NCI-H345 treated with DMSO at 0.1 percent for 48 hours (cell line): ENCODE measurements at regions not wholly inside any gene's neighbourhood (a gene's known extent, or its start where the extent isn't known, plus 50 kb on each side); places are given as distances from the start of the nearest gene placed in this dataset.

ENCODE experiments used
- DNase-seq: peaks from one replicate; lab custom pipeline; 2025; ENCODE audit not compliant: unreplicated experiment; lab: John Stamatoyannopoulos, UW

- no peak for DNase-seq
Observed at GRCh38 chr6:141587482-141588266, 545.1 kb upstream of the GJE1 start.

DNA sequence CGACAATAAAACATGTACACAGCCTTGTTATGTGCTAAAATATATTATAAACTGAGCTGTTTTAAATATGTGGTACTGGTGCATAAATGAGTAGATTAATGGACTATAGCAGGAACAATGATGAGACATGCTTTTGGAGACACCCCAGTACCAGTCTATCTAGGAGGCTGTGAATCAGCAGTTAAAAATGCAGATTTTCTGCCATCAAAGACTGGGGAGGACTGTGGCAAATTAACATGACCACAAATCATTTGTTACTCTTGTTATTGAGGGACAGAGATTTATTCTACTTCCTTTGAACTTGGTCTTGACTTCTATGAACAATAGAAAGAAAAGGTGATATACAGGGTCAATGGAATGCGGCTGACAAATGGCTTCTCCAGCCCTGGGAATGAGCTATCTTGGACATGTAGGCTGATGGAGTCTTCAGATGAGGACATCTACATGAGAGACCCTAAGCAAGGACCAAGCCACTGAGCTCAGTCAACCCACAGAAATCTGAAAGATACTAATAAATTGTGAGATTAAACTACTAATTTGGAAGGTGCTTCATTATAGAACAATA is 551.7 kb upstream of the GJE1 start:
- no peak for DNase-seq

- DNase-seq = no peak
Observed at GRCh38 chr6:141580131-141580530, 552.6 kb upstream of the GJE1 start.

DNA sequence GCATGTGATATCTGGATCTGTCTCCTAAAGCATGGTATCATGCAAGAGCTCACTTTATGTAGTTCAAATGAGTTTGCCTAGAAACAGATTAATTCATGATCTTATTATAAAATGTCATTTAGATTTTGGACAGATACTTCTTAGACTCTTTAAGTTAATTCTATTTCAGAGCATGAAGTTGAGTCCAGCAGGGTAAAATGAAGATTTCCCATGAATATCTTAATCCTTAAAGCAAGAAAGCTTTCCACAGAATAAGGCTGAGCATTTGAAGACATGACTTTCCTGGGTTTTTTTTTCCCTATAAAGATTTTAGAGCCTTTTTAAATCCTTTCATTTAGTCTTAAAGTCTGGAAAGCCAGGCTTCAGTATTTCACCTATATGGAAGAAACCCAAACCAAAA is 556.0 kb upstream of the GJE1 start:
- DNase-seq = no peak

GRCh38 chr6:141562851-141563763 is 569.6 kb upstream of the GJE1 start:
- DNase-seq = peak; percentile 63

DNA sequence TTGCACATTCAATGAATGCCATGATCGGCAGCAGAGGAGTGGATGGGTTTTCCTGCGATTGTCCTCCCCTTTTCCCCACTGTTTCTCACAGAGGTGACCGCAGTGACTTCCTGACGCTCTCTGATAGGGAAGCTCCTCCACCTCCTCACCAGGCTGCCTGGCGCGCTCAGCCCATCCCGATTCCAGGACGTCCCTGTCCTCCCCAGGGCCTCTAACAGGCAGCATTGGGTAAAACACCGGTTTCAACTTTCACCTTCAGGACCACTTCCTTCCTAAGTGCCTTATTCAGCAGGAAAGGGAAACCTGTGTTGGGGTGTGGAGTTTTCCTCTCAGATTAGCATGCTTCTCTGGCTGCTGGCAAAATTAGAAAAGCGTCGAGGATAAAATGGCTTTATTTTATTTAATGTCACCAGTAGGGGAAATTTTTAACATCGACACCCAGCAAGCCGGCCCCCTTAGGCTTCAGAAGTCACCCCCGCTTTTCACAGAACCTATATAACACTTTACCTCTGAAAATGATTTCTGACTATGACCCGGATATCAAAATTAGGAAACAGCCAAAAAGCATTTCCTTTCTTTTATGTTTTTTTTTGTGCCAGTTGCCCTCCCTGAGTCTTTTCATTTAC is 570.4 kb upstream of the GJE1 start:
- DNase-seq = no peak

GRCh38 chr6:141561154-141561553 is 571.6 kb upstream of the GJE1 start:
- peak; percentile 18 for DNase-seq

DNA sequence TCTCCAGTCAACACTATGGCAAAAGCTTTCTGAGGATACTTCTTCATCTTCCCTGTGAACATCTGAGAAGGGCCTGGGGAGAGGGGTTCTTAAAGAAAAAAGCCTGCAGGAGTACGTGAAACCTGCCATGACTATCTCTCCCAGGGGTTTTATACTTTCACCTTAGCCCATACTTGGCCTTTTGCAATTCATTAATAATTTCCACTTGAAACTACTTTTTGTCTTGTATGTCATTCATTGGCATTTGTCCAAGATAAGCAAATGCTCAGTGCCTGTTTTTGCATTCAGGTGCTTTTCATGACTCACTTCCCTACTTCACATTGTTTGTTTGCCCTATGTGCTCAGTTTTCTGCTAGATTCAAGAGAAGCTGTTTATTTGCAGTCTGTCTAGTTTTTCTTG is 580.3 kb upstream of the GJE1 start:
- peak; percentile 94 for DNase-seq

- no peak for DNase-seq
Observed at GRCh38 chr6:141552031-141552430, 580.7 kb upstream of the GJE1 start.

GRCh38 chr6:141551318-141551717 is 581.4 kb upstream of the GJE1 start:
- no peak for DNase-seq

GRCh38 chr6:141550471-141550870 is 582.3 kb upstream of the GJE1 start:
- DNase-seq = no peak

- no peak for DNase-seq
Observed at GRCh38 chr6:141548966-141549365, 583.8 kb upstream of the GJE1 start.

- DNase-seq = no peak
Observed at GRCh38 chr6:141541581-141542324, 591.0 kb upstream of the GJE1 start.

- no peak for DNase-seq
Observed at GRCh38 chr6:141540207-141540606, 592.5 kb upstream of the GJE1 start.

GRCh38 chr6:141539617-141540016 is 593.1 kb upstream of the GJE1 start:
- peak; percentile 15 for DNase-seq

GRCh38 chr6:141532211-141532610 is 600.5 kb upstream of the GJE1 start:
- DNase-seq = no peak

- DNase-seq = no peak
Observed at GRCh38 chr6:141531040-141531439, 601.7 kb upstream of the GJE1 start.

DNA sequence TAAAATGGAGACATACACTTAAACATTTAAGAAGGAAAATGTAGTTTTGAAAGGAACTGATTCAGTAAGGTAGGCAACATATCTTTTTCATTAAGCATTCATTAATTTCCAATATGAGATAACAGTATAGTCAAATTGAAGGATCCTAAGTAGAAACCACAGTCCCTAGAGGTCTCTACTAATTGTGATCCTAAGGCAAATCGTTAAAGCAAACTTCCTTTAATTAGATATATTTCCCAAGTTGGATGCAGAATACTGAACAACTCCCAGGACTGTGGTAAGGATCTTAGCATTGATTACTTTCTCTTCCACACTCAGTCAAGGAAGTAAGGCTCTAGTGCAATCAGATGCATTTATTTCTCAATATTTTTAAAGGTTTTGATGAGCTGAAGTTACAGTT is 604.1 kb upstream of the GJE1 start:
- no peak for DNase-seq

GRCh38 chr6:141526985-141527384 is 605.7 kb upstream of the GJE1 start:
- no peak for DNase-seq

DNA sequence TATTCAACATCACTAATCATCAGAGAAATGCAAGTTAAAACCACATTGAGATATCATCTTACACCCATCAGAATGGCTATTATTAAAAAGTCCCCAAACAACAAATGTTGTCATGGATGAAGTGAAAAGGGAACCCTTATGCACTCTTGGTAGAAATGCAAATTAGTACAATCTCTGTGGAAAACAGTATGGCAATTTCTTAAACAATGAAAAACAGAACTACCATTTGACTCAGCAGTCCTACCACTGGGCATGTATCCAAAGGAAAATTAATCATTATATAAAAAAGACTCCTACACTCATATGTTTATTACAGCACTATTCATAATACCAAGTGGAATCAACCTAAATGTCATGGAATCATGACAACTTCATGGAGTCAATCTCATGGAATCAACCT is 611.3 kb upstream of the GJE1 start:
- no peak for DNase-seq

- DNase-seq = no peak
Observed at GRCh38 chr6:141513830-141514229, 618.9 kb upstream of the GJE1 start.
